ENCODE measurements at regions not wholly inside any gene's neighbourhood (a gene's known extent, or its start where the extent isn't known, plus 50 kb on each side); places are given as distances from the start of the nearest gene placed in this dataset.

DNA sequence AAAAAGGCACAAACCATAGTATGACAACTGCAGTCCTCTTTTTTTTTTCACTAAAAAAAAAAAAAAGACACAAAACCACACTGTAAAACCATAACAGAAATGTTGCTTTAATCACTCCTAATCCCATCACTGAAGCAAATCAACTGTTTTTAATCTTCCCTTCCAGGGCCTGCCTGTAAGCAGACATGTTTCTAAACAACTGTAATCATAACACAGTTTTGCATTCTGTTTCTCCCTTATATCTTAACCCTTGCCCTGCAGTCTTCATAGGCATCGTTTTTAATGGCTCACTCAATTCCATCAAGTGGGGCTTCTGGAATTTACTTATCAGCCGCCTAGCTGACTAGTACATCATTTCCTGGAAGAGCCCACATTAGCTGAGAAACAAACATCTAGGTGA is 111.0 kb upstream of the SLC25A48 start:
- ChIA-PET CTCF (interaction anchor here (0.7 to 1.9 kb wide), 4 partner anchors 107 to 171 kb away, joined by 3 to 7 read pairs (median 4); no protein-coding TSS in a partner anchor), POLR2A (no interaction called here)
- Histone ChIP-seq H3K9me2 (no peaks in the 10 kb centered on the region), H3K27me3 (ENCODE audit: insufficient read depth) (no peaks in the 10 kb centered on the region), H3K27ac (ENCODE audit: low read depth in 2 of 2, low read length in 1 of 2) (no peak overlapping the region), H3K9ac (no peak overlapping the region), H3K79me2 (ENCODE audit: insufficient read depth) (no peaks in the 10 kb centered on the region), H3F3A (replicated peaks; ENCODE audit: insufficient read depth) (no peaks in the 10 kb centered on the region), H3K4me1 (ENCODE audit: control insufficient read depth in 1 of 2, insufficient read depth in 2 of 2, low read depth in 1 of 2, low read length in 1 of 2) (no peaks in the 10 kb centered on the region), H3K4me2 (no peak overlapping the region), H2AFZ (ENCODE audit: low read depth) (no peak overlapping the region), H4K20me1 (ENCODE audit: insufficient read depth) (no peaks in the 10 kb centered on the region), H3K9me3 (no peaks in the 10 kb centered on the region), H3K4me3 (ENCODE audit: low read depth in 2 of 2, low read length in 1 of 2) (no peak overlapping the region), H3K36me3 (replicated peaks in 1 of 2; ENCODE audit: control insufficient read depth in 1 of 2, insufficient read depth in 2 of 2, low read length in 1 of 2) (no peaks in the 10 kb centered on the region)
- DNase-seq: no peak
- WGBS (ENCODE audit: low lambda C conversion rate): 17% methylated on average over 2 of the region's 2 CpGs
- TF ChIP-seq, protein P1, sequence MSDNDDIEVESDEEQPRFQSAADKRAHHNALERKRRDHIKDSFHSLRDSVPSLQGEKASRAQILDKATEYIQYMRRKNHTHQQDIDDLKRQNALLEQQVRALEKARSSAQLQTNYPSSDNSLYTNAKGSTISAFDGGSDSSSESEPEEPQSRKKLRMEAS (IDR thresholded peaks at IDR 0.05; ENCODE audit: low read depth): no peak
- TF ChIP-seq NRF1 (IDR thresholded peaks at IDR 0.05; ENCODE audit: low read depth, low read length) (no peak), REST (IDR thresholded peaks at IDR 0.05; ENCODE audit: low read depth, low read length) (no peak), IRF3 (IDR thresholded peaks at IDR 0.05; ENCODE audit: low read depth, low read length) (no peak), NFIC (IDR thresholded peaks at IDR 0.05; ENCODE audit: borderline replicate concordance) (no peak), TEAD4 (IDR thresholded peaks at IDR 0.05; ENCODE audit: borderline replicate concordance, insufficient read depth) (no peak), RXRA (IDR thresholded peaks at IDR 0.05; ENCODE audit: borderline replicate concordance, low read depth) (no peak), SIN3A (IDR thresholded peaks at IDR 0.05; ENCODE audit: borderline replicate concordance, low read depth, low read length) (no peak), GATA2 (CRISPR knock-in tag; IDR thresholded peaks at IDR 0.05) (no peak), GABPA (IDR thresholded peaks at IDR 0.05; ENCODE audit: low read depth) (no peak), FOSL2 (IDR thresholded peaks at IDR 0.05; ENCODE audit: borderline replicate concordance, low read depth) (no peak), JUND (IDR thresholded peaks at IDR 0.05) (no peak), POLR2AphosphoS5 (IDR thresholded peaks at IDR 0.05; ENCODE audit: low read depth, low read length) (no peak), USF1 (IDR thresholded peaks at IDR 0.05; ENCODE audit: borderline replicate concordance, low read depth) (no peak), YY1 (IDR thresholded peaks at IDR 0.05; ENCODE audit: low read depth) (no peak), RFX5 (IDR thresholded peaks at IDR 0.05; ENCODE audit: low read length) (no peak), TCF12 (IDR thresholded peaks at IDR 0.05) (no peak)
- TF ChIP-seq, protein P2, sequence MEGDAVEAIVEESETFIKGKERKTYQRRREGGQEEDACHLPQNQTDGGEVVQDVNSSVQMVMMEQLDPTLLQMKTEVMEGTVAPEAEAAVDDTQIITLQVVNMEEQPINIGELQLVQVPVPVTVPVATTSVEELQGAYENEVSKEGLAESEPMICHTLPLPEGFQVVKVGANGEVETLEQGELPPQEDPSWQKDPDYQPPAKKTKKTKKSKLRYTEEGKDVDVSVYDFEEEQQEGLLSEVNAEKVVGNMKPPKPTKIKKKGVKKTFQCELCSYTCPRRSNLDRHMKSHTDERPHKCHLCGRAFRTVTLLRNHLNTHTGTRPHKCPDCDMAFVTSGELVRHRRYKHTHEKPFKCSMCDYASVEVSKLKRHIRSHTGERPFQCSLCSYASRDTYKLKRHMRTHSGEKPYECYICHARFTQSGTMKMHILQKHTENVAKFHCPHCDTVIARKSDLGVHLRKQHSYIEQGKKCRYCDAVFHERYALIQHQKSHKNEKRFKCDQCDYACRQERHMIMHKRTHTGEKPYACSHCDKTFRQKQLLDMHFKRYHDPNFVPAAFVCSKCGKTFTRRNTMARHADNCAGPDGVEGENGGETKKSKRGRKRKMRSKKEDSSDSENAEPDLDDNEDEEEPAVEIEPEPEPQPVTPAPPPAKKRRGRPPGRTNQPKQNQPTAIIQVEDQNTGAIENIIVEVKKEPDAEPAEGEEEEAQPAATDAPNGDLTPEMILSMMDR (IDR thresholded peaks at IDR 0.05): no peak
